ENCODE measurements at regions not wholly inside any gene's neighbourhood (a gene's known extent, or its start where the extent isn't known, plus 50 kb on each side); places are given as distances from the start of the nearest gene placed in this dataset.

DNA sequence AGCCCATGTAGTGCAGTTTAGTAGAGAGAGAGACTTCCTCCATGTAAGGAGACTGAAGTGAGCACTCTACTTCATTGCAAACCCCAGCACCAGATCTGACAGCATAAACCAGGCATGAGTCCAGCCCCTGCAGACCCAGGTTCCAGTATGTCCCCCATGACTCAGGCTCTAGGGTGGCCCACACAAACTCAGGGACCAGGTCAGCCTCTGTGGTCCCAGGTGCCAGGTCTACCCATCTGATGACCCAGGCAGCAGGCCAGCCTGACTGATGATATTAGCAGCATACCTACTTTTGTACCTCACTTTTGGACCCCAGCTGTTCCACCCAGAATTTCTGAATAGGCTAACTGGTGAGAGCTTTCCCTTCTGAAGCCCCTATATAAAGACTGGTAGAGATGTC lies 647.8 kb downstream of the ANXA1 start:
- no peak overlapping the region for H3K14ac ChIP-seq (replicated peaks; ENCODE audit: low read depth, low read length)
- intact Hi-C loops (cut with micrococcal nuclease), result no loop called here
- no peak overlapping the region for H2AFZ ChIP-seq (replicated peaks; ENCODE audit: low read length, poor library complexity)
- H4K8ac ChIP-seq (ENCODE audit: low read depth in 2 of 2, low read length in 2 of 2), result no peak overlapping the region
- H3K23ac ChIP-seq (ENCODE audit: low read depth, low read length), result no peak overlapping the region
- no peak overlapping the region for H4K91ac ChIP-seq (ENCODE audit: insufficient read depth, low read depth, low read length)
- H3K36me3 ChIP-seq (ENCODE audit: control insufficient read depth, insufficient read depth, low read length), result no peaks in the 10 kb centered on the region
- H3K27ac ChIP-seq (ENCODE audit: insufficient read depth, low read length), result no peak overlapping the region
- H3K4me1 ChIP-seq (ENCODE audit: control insufficient read depth, insufficient read depth, low read length), result no peaks in the 10 kb centered on the region
- no peak overlapping the region for H3K4me2 ChIP-seq (ENCODE audit: low read depth, low read length)
- H3K56ac ChIP-seq (ENCODE audit: extremely low read depth, insufficient read depth, low read length), result no peak overlapping the region
- H3K27me3 ChIP-seq (ENCODE audit: control insufficient read depth, insufficient read depth, low read length), result no peaks in the 10 kb centered on the region
- no peaks in the 10 kb centered on the region for H3K79me1 ChIP-seq (ENCODE audit: low read depth in 1 of 2, low read length in 2 of 2)
- DNase-seq, result no peak
- no peak overlapping the region for H3K4ac ChIP-seq (ENCODE audit: low read depth, low read length)
- in situ Hi-C loops (cut with MboI; ENCODE audit: low sequenced_read_pairs), result no loop called here
- H4K20me1 ChIP-seq (ENCODE audit: insufficient read depth, low read length), result no peaks in the 10 kb centered on the region
- no peak overlapping the region for H4K5ac ChIP-seq (ENCODE audit: low read depth, low read length)
- H3K9me3 ChIP-seq (ENCODE audit: control insufficient read depth, insufficient read depth, low read length), result peaks cover 3% of the 10 kb centered on the region
- TF ChIP-seq SMC3 (IDR thresholded peaks at IDR 0.05; ENCODE audit: low read depth, low read length) (no peak), MAFK (IDR thresholded peaks at IDR 0.05; ENCODE audit: low read depth, low read length) (no peak), RAD21 (IDR thresholded peaks at IDR 0.05; ENCODE audit: low read length) (no peak)
- TF ChIP-seq, protein P1, sequence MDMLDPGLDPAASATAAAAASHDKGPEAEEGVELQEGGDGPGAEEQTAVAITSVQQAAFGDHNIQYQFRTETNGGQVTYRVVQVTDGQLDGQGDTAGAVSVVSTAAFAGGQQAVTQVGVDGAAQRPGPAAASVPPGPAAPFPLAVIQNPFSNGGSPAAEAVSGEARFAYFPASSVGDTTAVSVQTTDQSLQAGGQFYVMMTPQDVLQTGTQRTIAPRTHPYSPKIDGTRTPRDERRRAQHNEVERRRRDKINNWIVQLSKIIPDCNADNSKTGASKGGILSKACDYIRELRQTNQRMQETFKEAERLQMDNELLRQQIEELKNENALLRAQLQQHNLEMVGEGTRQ (IDR thresholded peaks at IDR 0.05; ENCODE audit: low read depth, low read length), result no peak
- H3K9ac ChIP-seq (ENCODE audit: low read depth, low read length), result no peak overlapping the region
- no peak overlapping the region for H2BK15ac ChIP-seq (ENCODE audit: low read depth, low read length)
- dilution Hi-C loops (cut with HindIII; ENCODE audit: low sequenced_read_pairs, unreplicated experiment), result no loop called here
- no peak overlapping the region for H3K18ac ChIP-seq (ENCODE audit: low read depth, low read length)
- no peak overlapping the region for H2AK9ac ChIP-seq (replicated peaks; ENCODE audit: low read depth, low read length, poor library complexity)
- POLR2A ChIA-PET (ENCODE audit: unreplicated experiment), result no interaction called here
- H3K9me1 ChIP-seq (ENCODE audit: insufficient read depth, low read length), result no peaks in the 10 kb centered on the region
- H2BK120ac ChIP-seq (ENCODE audit: low read depth, low read length), result no peak overlapping the region
- no peak overlapping the region for H2AK5ac ChIP-seq (ENCODE audit: low read depth, low read length)
- no peak overlapping the region for H2BK20ac ChIP-seq (ENCODE audit: low read depth, low read length)
- no TSS peak for BruUV-seq (replicated peaks)
- no peak overlapping the region for H3K4me3 ChIP-seq (ENCODE audit: insufficient read depth, low read depth, low read length)
- ATAC-seq (ENCODE audit: low read depth), result no peak
- no peak overlapping the region for H2BK5ac ChIP-seq (ENCODE audit: low read depth, low read length, poor library complexity, severe bottlenecking)
- CTCF ChIA-PET, result no interaction called here

All from IMR-90 (cell line).